Ishikawa (cell line): ENCODE measurements at regions not wholly inside any gene's neighbourhood (a gene's known extent, or its start where the extent isn't known, plus 50 kb on each side); places are given as distances from the start of the nearest gene placed in this dataset.

Source experiments
- CEBPB ChIP-seq: IDR thresholded peaks from 2 replicates; pipeline ENCODE4 v1.6.1; 2012
- CREB1 ChIP-seq: IDR thresholded peaks from 2 replicates; pipeline ENCODE4 v1.6.1; 2012; ENCODE audit warnings: low read depth
- EGR1 ChIP-seq: IDR thresholded peaks from 2 replicates; pipeline ENCODE4 v1.6.1; 2012
- EP300 ChIP-seq: IDR thresholded peaks from 2 replicates; pipeline ENCODE4 v1.6.1; 2012; ENCODE audit warnings: borderline replicate concordance
- FOXM1 ChIP-seq: IDR thresholded peaks from 2 replicates; pipeline ENCODE4 v1.6.1; 2012; ENCODE audit warnings: low read depth, borderline replicate concordance
- MAX ChIP-seq: IDR thresholded peaks from 2 replicates; pipeline ENCODE4 v1.6.1; 2012
- NFIC ChIP-seq: IDR thresholded peaks from 2 replicates; pipeline ENCODE4 v1.6.1; 2012
- RAD21 ChIP-seq: IDR thresholded peaks from 2 replicates; pipeline ENCODE4 v1.6.1; 2012; ENCODE audit warnings: low read depth
- REST ChIP-seq: IDR thresholded peaks from 2 replicates; pipeline ENCODE4 v1.6.1; 2012; ENCODE audit warnings: low read depth, mild to moderate bottlenecking
- TAF1 ChIP-seq: IDR thresholded peaks from 2 replicates; pipeline ENCODE4 v1.6.1; 2012; ENCODE audit warnings: low read depth, mild to moderate bottlenecking
- TCF12 ChIP-seq: IDR thresholded peaks from 2 replicates; pipeline ENCODE4 v1.6.1; 2012; ENCODE audit warnings: low read depth
- USF1 ChIP-seq: IDR thresholded peaks from 2 replicates; pipeline ENCODE4 v1.6.1; 2012
- YY1 ChIP-seq: IDR thresholded peaks from 2 replicates; pipeline ENCODE4 v1.6.1; 2012; ENCODE audit warnings: low read depth

- TF ChIP-seq EP300, result no peak
- no peak for TF ChIP-seq RAD21
- TF ChIP-seq REST, result no peak
- no peak for TF ChIP-seq MAX
- TF ChIP-seq TAF1, result no peak
- no peak for TF ChIP-seq CREB1
- no peak for TF ChIP-seq NFIC
- TF ChIP-seq FOXM1, result no peak
- no peak for TF ChIP-seq YY1
- no peak for TF ChIP-seq TCF12
- no peak for TF ChIP-seq CEBPB
- TF ChIP-seq USF1, result no peak
- no peak for TF ChIP-seq EGR1
Observed at GRCh38 chr17:34825884-34826283, 135.4 kb downstream of the CCT6B start.
